Fibroblast of lung (primary cell): ENCODE measurements at regions not wholly inside any gene's neighbourhood (a gene's known extent, or its start where the extent isn't known, plus 50 kb on each side); places are given as distances from the start of the nearest gene placed in this dataset.

ENCODE experiments used
- EZH2 ChIP-seq: IDR thresholded peaks from 2 replicates; pipeline ENCODE4 v1.5.1; 2012; ENCODE audit warnings: low read length, control low read depth, mild to moderate bottlenecking; ENCODE audit errors: missing control alignments
- TF ChIP-seq, protein P1 (sequence below), 2 donors: IDR thresholded peaks in 1 of 2; conservative IDR thresholded peaks in 1 of 2; 1 replicate in 1 of 2; 2 replicates in 1 of 2; pipeline ENCODE4 v1.5.1; 2011 to 2012; ENCODE audit warnings: low read length in 2 of 2, control low read depth in 1 of 2, inconsistent platforms in 1 of 2, low read depth in 1 of 2, mild to moderate bottlenecking in 1 of 2

DNA sequence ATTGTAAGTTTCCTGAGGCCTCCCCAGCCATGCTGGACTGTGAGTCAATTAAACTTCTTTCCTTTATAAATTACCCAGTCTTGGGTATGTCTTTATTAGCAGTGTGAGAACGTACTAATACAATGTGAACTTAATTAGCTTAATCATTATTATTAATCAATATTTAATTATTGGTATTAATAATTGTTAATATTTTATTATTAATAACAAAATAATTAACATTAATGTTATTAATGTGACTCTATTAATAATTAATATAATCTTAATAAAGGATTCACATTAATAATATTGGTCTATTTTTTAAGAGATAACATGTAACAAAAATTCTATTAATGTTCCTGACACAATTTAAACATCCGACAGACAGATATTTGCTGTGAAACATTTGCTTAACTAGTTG is 164.9 kb upstream of the ATF7IP start:
- TF ChIP-seq EZH2, result no peak
- TF ChIP-seq, protein P1, sequence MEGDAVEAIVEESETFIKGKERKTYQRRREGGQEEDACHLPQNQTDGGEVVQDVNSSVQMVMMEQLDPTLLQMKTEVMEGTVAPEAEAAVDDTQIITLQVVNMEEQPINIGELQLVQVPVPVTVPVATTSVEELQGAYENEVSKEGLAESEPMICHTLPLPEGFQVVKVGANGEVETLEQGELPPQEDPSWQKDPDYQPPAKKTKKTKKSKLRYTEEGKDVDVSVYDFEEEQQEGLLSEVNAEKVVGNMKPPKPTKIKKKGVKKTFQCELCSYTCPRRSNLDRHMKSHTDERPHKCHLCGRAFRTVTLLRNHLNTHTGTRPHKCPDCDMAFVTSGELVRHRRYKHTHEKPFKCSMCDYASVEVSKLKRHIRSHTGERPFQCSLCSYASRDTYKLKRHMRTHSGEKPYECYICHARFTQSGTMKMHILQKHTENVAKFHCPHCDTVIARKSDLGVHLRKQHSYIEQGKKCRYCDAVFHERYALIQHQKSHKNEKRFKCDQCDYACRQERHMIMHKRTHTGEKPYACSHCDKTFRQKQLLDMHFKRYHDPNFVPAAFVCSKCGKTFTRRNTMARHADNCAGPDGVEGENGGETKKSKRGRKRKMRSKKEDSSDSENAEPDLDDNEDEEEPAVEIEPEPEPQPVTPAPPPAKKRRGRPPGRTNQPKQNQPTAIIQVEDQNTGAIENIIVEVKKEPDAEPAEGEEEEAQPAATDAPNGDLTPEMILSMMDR (conservative IDR thresholded peaks at IDR 0.05 in 1 of 2, IDR thresholded peaks at IDR 0.05 in 1 of 2; ENCODE audit: low read depth in 1 of 2, low read length in 2 of 2), result no peak
